HG02885 (cell line): ENCODE measurements at regions not wholly inside any gene's neighbourhood (a gene's known extent, or its start where the extent isn't known, plus 50 kb on each side); places are given as distances from the start of the nearest gene placed in this dataset.

Source experiments
- ATAC-seq: cut with Tn5 transposase; IDR thresholded peaks from one replicate; pipeline ENCODE4 v1.9.1; 2021; ENCODE audit warnings: mild to moderate bottlenecking; ENCODE audit not compliant: unreplicated experiment, poor library complexity

DNA sequence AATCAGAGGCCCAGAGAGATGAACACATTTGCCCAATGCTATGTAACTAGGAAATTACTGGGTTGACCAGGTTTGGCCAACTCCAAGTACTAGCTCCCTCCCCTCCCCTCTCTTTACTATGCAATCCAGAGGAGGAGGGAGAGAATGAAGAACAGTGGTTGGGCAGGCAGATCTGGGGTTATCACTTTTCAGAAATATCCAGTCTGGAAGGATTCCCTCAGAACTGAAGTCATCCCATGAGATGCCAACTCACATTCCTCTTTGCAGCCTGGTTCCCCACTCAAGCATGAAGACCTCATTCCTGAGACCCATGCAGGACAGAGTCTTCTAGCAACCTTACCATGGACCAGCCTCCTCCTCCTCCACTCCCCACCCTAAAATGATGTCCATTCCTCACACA lies 201.1 kb downstream of the TLE3 start:
- no peak for ATAC-seq

DNA sequence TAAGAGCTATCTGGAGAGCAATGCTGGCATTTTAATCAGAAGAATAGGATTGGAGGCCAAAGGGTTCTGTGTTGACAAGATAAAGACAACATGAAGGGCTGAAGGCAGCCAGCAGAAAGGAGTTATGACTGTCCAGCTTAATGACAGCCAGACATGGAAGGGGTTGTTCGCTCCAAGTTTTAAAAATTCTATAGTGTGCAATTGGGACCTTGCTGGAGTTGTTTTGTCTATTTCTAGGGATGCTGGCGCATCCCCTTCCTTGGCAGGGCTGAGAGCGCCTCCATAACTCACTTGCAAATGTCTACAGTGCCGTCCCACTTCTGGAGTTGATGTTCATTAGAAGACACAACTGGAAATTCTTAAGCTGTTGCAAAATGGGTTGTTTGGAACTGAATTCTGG lies 200.7 kb downstream of the TLE3 start:
- no peak for ATAC-seq

DNA sequence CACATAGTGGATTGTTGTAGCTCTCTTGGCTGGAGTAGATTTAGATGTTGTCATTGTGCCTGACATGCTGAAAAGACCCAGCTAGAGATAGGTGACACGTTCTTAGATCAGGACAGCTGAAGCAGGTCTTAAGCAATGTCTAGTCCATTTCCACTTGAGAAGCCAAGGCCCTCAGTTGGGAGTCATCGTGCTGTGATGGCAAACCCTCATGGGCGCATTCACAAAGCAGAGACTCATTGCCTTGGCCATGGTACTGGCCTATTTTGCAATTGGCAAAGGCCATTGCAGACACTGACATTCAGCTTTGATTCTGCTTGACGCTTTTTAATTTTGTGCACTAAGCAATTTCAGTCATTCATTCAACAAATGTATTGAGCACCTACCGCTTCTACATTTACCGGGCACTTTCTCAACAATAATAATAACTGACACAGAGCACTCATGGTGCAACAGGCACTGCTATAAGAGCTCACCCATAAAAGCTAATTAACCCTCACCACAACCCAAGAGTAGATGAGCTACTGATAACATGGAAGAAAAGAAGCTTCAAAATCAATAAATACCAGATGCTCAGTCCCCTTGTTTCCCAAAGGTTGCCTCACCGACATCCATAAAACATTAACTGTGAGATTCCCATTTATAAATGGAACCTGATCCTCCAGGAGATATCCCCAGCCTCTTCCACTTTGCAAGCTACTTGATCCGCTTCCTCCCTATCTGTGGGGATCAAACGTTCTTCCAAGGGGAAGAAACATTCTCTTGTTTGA lies 200.1 kb downstream of the TLE3 start:
- ATAC-seq, result no peak

DNA sequence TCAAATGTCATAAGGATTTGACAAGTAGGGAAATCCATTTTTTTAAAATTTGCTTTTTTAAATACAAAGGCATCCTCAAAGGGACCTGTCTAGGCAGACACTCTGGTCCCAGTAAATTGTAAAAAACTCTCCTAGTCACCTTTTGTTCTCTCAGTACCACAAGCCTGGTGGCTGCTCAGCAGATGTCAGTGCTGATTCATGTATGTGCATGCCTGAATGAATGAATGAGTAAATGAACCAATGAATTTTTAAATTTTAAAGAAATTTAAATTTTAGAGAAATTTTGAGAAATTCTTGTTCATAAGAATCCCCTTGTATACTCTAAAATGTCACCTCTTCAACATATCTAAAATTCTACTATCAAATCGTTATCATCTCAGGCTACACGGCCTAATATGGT lies 199.5 kb downstream of the TLE3 start:
- ATAC-seq, result no peak

DNA sequence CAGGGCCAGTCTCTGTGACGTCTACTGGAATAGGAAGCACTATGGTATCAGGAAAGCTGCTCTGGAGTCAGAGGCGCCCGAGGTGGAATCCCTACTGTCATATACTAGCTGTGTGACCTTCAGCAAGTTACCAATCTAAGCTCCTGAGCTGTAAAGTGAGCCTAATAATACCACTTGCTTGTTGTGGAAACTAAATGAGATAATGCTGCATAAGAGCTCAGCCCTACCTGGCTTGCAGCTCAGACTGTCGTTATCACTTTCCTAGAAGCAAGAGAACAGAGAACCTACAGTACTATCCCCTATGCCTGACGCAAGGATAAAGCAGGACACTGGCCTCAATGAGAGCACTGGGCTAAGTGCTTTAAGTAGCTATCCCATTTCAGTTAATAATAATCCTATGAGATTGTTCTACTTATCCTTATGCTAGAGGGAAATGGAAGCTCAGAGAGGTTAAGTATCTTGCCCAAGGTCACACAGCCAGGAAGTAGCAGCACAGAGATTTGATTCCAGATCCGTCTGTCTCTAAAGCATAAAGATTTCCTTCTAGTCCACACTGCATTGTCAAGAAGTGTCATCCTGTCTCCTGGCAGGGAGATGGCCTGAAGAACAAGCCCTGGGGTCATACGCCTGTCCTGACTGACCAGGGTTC lies 195.2 kb downstream of the TLE3 start:
- ATAC-seq, result no peak

DNA sequence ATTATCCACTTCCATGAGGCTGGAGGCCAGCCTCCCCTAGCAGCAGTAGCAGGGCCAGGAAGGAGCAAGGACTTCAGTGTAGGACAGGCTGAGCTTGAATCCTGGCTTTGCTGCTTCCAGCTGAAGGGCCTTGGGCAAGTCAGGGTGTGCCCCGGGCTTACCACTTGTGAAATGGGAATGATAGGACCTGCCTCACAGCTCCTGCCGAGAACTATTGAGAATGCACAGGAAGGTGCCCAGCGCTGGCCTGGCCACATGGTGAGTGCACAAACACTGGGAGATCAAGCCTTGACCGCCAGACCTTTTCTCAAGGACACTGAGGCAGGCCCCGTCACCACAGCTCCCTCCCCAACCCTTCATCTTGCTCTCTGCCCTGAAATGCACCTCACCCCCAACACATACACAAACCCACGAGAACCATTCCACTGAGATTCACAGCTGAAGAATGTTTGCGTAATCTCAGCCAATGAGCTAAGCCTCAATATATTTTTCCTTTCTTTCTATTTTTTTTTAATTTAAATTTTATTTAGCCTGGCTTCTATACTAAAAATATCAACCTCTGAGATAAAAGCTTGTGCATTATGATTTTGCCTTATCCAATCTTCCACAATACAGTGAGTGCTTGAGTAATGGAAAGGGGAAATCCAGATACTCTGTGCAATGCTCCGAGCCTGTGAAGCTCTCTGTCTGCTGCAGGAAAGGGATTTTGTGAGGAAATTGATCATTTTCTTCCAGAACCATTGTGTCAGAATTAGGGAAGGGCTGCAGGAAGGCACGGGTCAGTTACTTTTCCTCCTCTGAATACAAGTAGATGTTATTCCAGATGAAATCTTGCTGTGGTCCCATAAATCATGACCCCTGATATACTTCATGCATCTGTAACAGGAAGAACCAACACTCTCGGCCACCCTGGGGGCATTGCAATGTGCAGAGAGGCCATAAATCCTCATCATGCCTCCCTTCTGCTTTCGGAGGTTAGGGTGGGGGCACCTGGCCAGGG lies 193.9 kb downstream of the TLE3 start:
- ATAC-seq, result no peak

DNA sequence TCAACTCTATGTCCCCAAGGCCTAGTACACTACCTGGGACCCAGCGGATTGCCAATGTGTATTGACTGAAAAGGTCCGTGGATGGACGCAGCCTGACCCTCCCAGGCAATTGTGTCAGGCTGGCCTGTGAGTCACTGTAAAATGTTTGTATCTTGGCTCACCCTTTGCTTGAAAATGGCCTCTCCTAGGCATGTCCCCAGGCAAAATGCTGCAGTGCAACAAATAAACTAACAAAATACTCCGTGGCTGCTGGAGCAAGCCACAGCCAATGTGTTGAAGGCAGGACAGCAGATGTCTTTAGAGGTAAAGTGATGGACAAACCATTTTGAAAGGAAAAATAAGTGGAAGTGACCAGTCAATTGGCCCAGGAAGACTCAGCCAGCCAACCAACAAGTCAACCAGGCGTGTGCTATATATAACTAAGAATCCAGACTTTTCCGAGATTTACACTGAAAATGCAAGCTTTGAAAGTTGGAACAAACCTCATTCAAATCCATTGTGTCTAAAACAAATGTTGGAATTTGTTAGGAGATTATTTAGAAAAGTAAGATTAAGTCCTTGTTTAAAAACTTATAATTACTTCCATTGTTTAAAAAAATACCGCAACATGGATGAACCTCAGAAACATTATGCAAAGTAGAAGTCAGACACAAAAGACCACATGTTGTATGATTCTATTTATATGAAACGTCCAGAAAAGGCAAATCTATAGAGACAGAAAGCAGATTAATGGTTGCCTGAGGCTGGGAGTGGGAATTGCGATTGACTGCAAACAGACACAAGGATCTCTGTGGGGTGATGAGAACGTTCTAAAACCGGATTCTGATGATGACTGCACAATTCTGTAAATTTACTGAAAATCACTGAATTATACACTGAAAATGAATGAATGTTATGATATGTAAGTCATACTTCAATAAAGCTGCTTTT lies 191.2 kb downstream of the TLE3 start:
- no peak for ATAC-seq

DNA sequence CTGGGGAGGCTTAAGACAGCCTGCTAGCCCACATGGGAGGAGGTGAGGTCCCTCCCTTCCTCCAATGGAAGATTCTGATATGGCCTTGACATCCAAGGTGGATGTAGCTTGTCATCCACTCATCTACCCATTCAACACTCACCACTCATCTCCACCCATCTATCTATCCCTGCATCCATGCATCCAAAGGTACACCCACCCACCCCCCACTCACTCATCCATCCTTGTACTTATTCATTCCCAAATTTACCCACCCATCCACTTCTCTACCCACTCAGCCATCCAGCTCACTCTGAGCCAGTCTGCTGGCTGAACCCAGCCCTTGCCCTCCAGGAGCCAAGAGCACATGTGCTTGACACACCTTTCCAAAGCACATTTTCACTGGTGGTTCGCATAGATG lies 189.7 kb downstream of the TLE3 start:
- no peak for ATAC-seq

DNA sequence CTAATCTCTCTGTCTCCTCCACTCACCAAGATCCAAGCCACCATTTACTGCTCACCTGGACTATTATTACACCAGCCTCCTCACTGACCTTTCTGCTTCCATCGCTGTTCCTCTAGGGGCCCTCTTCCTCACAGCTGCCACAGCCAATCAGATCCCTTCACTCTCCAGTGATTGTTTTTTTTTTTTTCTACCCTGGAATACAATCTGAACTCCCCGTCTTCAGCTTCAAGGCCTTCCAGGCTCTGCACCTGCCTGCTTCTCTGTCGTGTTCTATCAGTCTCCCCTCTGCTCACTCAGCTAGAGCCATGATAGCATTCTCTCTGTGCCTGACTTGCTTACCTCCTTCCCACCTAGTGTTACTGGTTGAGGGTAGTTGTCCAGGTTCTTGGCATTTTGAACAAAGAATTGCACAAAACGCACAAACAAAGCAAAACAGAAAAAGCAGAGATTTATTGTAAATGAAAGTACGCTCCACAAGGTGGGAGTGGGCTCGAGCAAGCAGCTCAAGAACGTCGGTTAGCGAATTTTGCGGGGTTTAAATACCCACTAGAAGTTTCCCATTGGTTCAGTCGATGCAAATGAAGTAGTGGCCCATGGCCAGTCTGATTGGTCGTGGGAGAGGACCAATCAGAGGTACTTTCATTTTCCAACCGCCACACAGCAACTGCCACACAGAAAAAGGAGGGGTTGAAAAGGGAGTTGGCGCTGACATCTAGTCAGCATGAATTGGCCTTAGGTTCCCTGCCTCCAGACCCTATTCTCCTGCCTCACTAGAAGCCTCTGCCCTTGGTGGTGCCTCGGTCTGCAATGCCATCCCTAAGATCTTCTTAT lies 188.9 kb downstream of the TLE3 start:
- ATAC-seq, result no peak

DNA sequence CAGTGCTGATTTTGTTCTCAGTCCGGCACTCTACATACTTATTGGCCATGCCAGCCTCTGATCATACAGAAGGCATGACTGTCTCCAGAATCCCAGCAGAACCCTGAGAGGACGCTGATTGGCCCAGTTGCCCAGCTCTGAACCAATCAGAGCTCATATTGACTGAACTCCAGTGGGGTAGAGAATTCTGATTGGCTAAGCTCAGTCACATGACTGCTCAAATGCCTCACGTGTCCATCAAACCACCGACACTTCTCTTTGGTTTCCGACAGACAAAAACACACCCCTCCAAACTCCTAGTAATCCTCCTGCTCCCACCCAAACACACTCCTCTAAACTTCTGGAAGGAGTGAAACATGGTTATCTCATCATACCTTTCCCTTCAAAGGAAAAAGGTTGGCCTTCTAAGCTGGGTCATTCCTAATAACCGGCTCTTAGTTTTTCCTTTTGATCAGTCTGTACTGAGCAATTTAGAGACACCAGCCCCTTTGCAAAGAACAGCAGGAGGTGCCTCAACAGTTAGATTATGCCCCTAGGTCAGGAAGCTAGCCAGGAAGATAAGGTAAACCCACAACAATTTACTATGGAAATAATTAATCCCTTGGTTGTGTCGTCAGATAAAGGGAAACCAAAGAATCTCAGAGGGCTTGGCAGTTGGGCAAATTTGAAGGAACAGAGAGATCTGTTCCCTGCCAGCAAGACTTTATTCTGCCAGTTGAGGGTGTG lies 187.8 kb downstream of the TLE3 start:
- ATAC-seq, result no peak

DNA sequence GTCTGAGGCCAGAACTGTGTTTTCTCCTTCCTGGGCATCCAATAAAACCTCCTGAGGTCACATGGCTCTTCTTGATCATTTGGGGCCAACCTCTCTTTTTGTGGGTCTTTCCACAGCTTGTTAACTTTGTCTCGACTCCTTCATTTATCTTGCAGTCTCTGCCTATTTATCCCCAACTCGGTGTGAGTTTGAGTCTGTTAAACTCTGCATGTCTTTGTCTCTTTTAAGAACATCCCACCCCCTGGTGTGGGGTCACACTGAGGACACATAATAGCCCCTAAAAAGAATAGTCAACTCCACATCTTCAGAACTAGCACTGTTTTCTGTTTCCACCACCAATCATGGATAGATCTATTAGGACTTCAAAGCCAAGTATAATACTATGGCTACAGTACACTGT lies 187.2 kb downstream of the TLE3 start:
- no peak for ATAC-seq

DNA sequence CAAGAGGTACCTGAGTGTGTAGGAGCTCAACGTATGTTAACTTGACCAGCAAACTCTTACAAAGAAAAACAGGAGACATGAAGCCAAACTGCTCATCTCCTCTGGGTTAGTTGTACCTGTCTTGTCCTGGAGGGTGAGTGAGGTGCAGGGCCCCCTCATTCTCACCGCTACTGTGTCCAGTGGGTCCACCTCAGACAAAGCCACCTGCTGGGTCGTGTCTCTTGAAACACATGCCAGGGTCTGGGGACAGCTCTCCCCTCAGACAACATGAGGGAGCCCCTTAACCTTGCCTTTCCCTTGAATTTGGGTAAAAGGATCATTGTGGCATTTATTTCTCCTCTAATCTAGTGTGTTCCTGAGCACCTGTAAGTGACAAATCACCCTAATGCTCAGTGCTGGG lies 185.6 kb downstream of the TLE3 start:
- ATAC-seq, result no peak

DNA sequence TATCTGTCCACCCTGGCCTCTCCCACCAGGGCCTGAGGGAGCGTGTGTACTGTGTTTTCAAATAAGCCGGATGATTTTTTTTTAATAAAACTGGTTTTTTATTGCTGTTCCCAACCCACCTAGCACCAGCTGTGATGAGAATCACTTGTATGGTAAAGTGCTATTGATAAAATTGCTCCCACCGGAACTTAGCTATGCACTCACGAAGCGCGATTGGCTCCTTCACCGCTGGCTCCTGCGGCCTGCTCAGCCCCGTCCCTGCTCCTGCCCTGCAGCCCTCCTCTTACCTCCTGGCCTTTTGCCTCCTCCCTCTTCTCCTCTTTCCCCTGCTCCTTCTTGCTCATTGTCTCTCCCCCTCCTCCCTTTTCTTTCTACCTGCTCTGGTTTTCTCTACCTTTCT lies 183.7 kb downstream of the TLE3 start:
- ATAC-seq, result no peak

DNA sequence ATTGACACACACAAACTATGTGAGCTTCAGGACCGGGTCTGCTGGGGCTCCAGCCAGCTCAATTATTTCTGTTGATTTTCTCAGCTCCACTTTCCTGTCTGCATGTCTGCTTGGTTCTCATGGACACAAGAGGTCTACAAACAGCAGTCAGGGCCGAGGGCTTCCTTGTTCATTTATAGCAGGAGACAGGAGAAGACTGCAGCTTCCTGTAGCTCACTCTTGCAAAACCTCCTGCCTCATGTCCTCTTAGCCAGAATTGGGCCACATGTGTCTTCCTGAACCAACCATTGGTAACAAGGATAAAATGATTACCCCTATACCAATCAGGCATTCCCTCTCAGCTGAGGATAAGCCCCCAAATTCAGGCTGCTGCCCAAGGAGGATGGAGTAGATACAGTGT lies 182.8 kb downstream of the TLE3 start:
- ATAC-seq, result no peak

DNA sequence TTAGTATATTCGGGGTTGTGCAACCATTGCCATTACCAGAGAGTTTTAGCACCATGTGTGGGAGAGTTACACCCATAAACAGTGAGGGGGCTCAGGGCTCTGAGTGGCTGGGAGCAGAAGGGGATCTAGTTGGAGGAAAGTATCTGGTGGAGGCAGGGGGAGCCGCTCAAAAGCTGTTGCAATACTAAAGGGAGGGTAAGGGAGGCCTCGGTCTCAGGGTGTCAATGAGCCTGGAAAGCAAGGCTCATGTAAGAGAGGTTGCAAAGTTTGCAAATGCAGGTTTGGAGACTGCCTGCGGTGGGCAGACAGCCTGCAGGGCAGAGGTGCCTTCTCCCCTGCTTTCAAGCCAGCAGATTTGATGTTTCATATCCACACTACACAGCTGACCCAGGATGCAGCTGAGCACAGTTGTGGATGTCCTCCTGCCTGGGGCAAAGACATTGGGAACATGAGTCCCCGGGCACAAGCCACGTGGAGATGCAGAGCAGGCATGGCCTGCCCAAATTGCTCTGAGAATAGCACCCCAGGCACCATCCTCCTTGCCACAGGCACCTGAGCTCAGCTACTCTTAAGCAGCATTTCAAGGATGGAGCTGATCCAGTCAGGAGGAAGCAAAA lies 181.4 kb downstream of the TLE3 start:
- ATAC-seq, result no peak

DNA sequence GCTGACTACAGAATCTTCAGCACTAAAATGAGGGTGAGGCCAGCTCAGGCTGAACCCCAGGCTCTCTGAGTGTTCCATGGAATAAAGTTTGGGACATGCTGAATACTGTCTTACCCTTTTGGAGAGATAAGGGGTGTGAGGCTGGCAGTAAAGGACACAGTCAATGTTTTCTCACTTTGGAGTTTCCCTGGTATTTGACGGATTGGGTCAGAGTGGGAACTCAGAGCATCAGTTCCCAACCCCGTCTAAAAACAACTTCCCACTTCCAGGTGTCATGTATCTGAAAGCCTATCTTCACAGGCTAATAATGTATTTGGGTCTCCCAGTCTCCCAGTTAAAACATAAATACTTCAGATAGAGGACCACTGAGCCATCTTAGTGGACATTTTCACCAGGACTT lies 180.7 kb downstream of the TLE3 start:
- no peak for ATAC-seq

DNA sequence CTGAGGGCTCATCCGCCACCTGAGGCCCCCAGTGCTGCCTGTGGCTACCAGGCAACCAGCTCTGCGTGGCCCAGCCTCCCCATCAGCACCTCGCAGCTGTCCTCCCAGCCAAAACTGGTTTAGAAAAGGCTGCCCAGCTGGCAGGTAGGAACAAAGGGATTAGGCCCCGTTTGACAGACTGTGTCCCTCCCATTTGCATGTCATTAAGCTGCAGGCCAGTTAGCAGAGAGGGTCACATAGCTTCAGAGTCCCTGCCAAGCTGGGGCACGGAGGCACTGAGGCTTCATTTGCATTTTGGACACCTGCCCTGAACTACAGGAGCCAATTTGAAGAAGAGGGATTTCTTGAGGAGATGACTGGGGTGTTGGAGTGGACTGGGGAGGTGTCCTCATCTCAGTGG lies 177.9 kb downstream of the TLE3 start:
- no peak for ATAC-seq

DNA sequence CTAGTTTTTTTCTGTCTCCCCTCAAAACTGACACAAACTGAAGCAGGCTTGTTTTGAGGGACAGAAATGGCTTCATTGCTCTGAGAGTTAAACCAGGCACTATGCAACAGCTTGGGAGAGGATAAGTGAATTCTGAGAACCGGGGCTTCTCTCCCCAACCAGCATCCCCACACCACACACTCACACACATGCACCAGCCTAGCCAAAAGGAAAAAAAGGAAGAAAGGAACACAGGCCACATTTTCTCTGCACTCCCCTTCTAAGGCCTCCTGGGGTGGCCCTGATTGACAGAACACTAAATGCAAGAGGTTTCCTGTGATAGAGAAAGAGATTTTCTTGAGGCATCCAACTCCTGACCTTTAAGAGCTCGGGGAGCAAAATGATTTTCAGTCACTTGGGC lies 177.5 kb downstream of the TLE3 start:
- no peak for ATAC-seq
